Ovary (tissue), 7 donors: ENCODE measurements at regions not wholly inside any gene's neighbourhood (a gene's known extent, or its start where the extent isn't known, plus 50 kb on each side); places are given as distances from the start of the nearest gene placed in this dataset.

Experiments
- DNase-seq, 5 donors: peaks; one replicate each; pipeline ENCODE4 v3.0.0-alpha.2; 2019 to 2020
- H3K27ac ChIP-seq, 2 donors: fragments of 200-600 bp; one replicate each; pipeline versions ENCODE4 v1.5.1 to v1.8.0; 2019 to 2022
- H3K27me3 ChIP-seq: fragments of 200-600 bp; one replicate; pipeline ENCODE4 v1.8.0; 2022
- H3K36me3 ChIP-seq: fragments of 200-600 bp; sonication (generic); one replicate; pipeline ENCODE4 v1.5.1; 2019
- H3K4me1 ChIP-seq: one replicate; pipeline ENCODE4 v1.8.1; 2013; ENCODE audit warnings: mild to moderate bottlenecking, moderate library complexity; ENCODE audit not compliant: insufficient read depth
- H3K4me3 ChIP-seq: fragments of 200-600 bp; sonication (generic); one replicate; pipeline ENCODE4 v1.5.1; 2017
- H3K9me3 ChIP-seq, 2 donors: fragments of 200-600 bp in 1 of 2; sonication (generic) in 1 of 2; one replicate each; pipeline versions ENCODE4 v1.5.1 to v1.8.1; 2013 to 2019; ENCODE audit warnings: mild to moderate bottlenecking in 1 of 2, moderate library complexity in 1 of 2
- EP300 ChIP-seq: sonication (generic); formaldehyde crosslinking; IDR thresholded peaks from one replicate; pipeline ENCODE4 v1.6.1; 2017; ENCODE audit warnings: antibody characterized with exemption
- POLR2A ChIP-seq: fragments of 450-650 bp; IDR thresholded peaks from one replicate; pipeline ENCODE4 v1.6.1; 2017; ENCODE audit warnings: antibody characterized with exemption, mild to moderate bottlenecking, moderate library complexity
- WGBS, 3 donors: extraction: QIAGEN DNeasy Blood & Tissue Kit in 1 of 3; methylation state at CpG; one replicate each; pipeline versions ENCODE4 v1.1.5 to v1.1.7; 2013 to 2017; 5-methylcytosine and 5-hydroxymethylcytosine counted together
- intact Hi-C, 4 donors: fragments of 100-400 bp; cut with DNase I; formaldehyde crosslinking; loops; one replicate each; pipeline versions ENCODE4 v1.11.0 to v1.15.1; 2022 to 2023
- TF ChIP-seq, protein P1 (sequence below), 3 donors: fragments of 450-650 bp in 2 of 3; fragments of 200-600 bp in 1 of 3; IDR thresholded peaks; one replicate each; pipeline versions ENCODE4 v1.5.1 to v1.8.0; 2016 to 2022; ENCODE audit warnings: antibody characterized with exemption in 3 of 3, mild to moderate bottlenecking in 1 of 3
- donor health status: DM: no; HTN: no; CAD: no; lungs with moderate emphysema.
- donor health status: DM: no; HTN: no; CAD: no.
- donor health status: Bipolar disorder and iron deficiency.
- donor health status: DM: no; HTN: no; CAD: no.
- donor health status: DM: yes; HTN: yes; CAD: no.

GRCh38 chr1:232579958-232580941 lies 49.7 kb downstream of the SIPA1L2 start:
- no peak for DNase-seq
- no peaks in the 10 kb centered on the region for H3K27me3 ChIP-seq
- WGBS, 3 donors: 87 to 94% (median 89%) methylated on average over 3 of the region's 3 CpGs
- H3K36me3 ChIP-seq: no peaks in the 10 kb centered on the region
- H3K27ac ChIP-seq: no peak overlapping the region
- H3K4me1 ChIP-seq: peaks cover 2% of the 10 kb centered on the region
- H3K4me3 ChIP-seq: no peak overlapping the region
- intact Hi-C loops: no loop called here
- no peaks in the 10 kb centered on the region for H3K9me3 ChIP-seq
- TF ChIP-seq, protein P1, sequence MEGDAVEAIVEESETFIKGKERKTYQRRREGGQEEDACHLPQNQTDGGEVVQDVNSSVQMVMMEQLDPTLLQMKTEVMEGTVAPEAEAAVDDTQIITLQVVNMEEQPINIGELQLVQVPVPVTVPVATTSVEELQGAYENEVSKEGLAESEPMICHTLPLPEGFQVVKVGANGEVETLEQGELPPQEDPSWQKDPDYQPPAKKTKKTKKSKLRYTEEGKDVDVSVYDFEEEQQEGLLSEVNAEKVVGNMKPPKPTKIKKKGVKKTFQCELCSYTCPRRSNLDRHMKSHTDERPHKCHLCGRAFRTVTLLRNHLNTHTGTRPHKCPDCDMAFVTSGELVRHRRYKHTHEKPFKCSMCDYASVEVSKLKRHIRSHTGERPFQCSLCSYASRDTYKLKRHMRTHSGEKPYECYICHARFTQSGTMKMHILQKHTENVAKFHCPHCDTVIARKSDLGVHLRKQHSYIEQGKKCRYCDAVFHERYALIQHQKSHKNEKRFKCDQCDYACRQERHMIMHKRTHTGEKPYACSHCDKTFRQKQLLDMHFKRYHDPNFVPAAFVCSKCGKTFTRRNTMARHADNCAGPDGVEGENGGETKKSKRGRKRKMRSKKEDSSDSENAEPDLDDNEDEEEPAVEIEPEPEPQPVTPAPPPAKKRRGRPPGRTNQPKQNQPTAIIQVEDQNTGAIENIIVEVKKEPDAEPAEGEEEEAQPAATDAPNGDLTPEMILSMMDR (IDR thresholded peaks at IDR 0.05): no peak
- TF ChIP-seq EP300 (no peak), POLR2A (no peak)

GRCh38 chr1:232579466-232579865 lies 50.5 kb downstream of the SIPA1L2 start:
- Histone ChIP-seq H3K4me3 (no peak overlapping the region), H3K4me1 (peaks cover 2% of the 10 kb centered on the region), H3K27ac (no peak overlapping the region), H3K36me3 (no peaks in the 10 kb centered on the region), H3K27me3 (no peaks in the 10 kb centered on the region), H3K9me3 (no peaks in the 10 kb centered on the region)
- DNase-seq: no peak
- 69 to 81% (median 80%) methylated on average over 1 of the region's 1 CpG for WGBS, 3 donors
- TF ChIP-seq POLR2A (no peak), EP300 (no peak)
- TF ChIP-seq, protein P1 (IDR thresholded peaks at IDR 0.05): no peak
- intact Hi-C loops: no loop called here

DNA sequence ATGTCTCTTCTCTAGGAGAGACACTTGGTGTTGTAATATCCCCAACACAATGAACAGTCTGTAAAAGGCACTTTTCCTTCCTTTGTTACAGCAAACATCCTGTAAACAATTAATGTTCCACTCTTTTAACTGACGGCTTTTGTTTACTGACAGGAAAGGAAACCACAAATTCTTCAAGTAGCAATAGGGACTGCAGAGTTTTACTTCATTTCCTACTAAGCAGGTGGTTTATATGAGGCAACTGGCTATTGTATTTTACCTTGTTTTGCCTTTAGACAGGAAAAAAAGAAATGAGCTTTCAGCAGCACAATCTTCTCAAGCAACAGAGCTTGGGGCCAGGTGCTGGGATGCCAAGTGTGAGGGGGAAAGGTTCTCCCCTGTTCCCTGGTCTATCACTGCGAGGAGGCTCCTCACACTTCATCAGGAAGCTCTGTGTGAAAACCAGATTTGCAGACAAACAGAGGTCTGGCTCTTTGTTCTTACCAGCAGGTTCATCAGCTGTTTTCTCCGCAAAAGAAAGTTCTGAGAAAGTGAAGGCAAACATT lies 51.2 kb downstream of the SIPA1L2 start:
- intact Hi-C loops: no loop called here
- Histone ChIP-seq H3K27me3 (no peaks in the 10 kb centered on the region), H3K9me3 (no peaks in the 10 kb centered on the region), H3K4me3 (no peak overlapping the region), H3K27ac (no peak overlapping the region), H3K4me1 (peaks cover 4% of the 10 kb centered on the region), H3K36me3 (no peaks in the 10 kb centered on the region)
- DNase-seq: no peak
- 62 to 81% (median 80%) methylated on average over 3 of the region's 3 CpGs for WGBS, 3 donors
- TF ChIP-seq POLR2A: no peak
- TF ChIP-seq, protein P1 (IDR thresholded peaks at IDR 0.05): no peak
- TF ChIP-seq EP300: no peak

GRCh38 chr1:232577772-232578171 lies 52.2 kb downstream of the SIPA1L2 start:
- intact Hi-C loops: no loop called here
- no peak overlapping the region for H3K27ac ChIP-seq
- DNase-seq: no peak
- no peaks in the 10 kb centered on the region for H3K36me3 ChIP-seq
- H3K9me3 ChIP-seq: no peaks in the 10 kb centered on the region
- H3K4me3 ChIP-seq: no peak overlapping the region
- H3K27me3 ChIP-seq: no peaks in the 10 kb centered on the region
- 91 to 97% (median 95%) methylated on average over 2 of the region's 2 CpGs for WGBS, 3 donors
- TF ChIP-seq POLR2A (no peak), EP300 (no peak)
- TF ChIP-seq, protein P1 (IDR thresholded peaks at IDR 0.05): no peak
- peaks cover 4% of the 10 kb centered on the region for H3K4me1 ChIP-seq
